GM12878 (cell line): ENCODE measurements at regions not wholly inside any gene's neighbourhood (a gene's known extent, or its start where the extent isn't known, plus 50 kb on each side); places are given as distances from the start of the nearest gene placed in this dataset.

Source experiments
- ATAC-seq: fragments of 200-7000 bp; cut with Tn5 transposase; 3 replicates; pipeline ENCODE4 v1.9.1; 2020; ENCODE audit warnings: mild to moderate bottlenecking, moderate library complexity
- BruUV-seq: library from RNA; stranded (reverse); fragments of 400-500 nt; replicated peaks from 2 replicates; lab custom pipeline; 2021; lab: Mats Ljungman, UMichigan
- CTCF ChIA-PET: fragments of 300-600 bp; sonication (Branson Sonifier 250); formaldehyde crosslinking; extraction: SDS; loops from one replicate; lab custom pipeline; 2021; ENCODE audit warnings: inconsistent platforms; lab: Yijun Ruan, JAX
- POLR2A ChIA-PET: fragments of 350-600 bp; formaldehyde crosslinking; extraction: SDS; loops from one replicate; lab custom pipeline; 2021; ENCODE audit warnings: inconsistent platforms; lab: Charles Lee
- RAD21 ChIA-PET: fragments of 300-600 bp; sonication (Branson Sonifier 250); formaldehyde crosslinking; loops from one replicate; lab custom pipeline; 2023; ENCODE audit warnings: antibody characterized with exemption; ENCODE audit not compliant: unreplicated experiment; lab: Charles Lee
- SMC1A ChIA-PET: fragments of 300-600 bp; sonication (Branson Sonifier 250); formaldehyde crosslinking; loops from one replicate; lab custom pipeline; 2023; ENCODE audit not compliant: unreplicated experiment, uncharacterized antibody; lab: Charles Lee
- DNase-seq: peaks from one replicate; pipeline ENCODE4 v3.0.0-alpha.2; 2011; ENCODE audit warnings: low read depth, low spot score
- FAIRE-seq: peaks from 3 replicates; lab custom pipeline; 2011; peaks lifted over from hg19 to GRCh38; lab: Jason Lieb, UNC
- H2AFZ ChIP-seq: 2 replicates; pipeline ENCODE4 v1.6.0; 2011; ENCODE audit warnings: low read depth, low read length, control low read depth; ENCODE audit not compliant: control insufficient read depth
- H3K27ac ChIP-seq: 2 replicates; pipeline ENCODE4 v1.5.1; 2011; ENCODE audit warnings: control low read depth; ENCODE audit not compliant: control insufficient read depth, insufficient read depth
- H3K27me3 ChIP-seq, 2 experiments: replicated peaks in 1 of 2; 2 replicates each; pipeline versions ENCODE4 v1.6.0 to v1.6.1; 2011; ENCODE audit warnings: low read length in 1 of 2; ENCODE audit not compliant: control insufficient read depth in 2 of 2, insufficient read depth in 2 of 2
- H3K36me3 ChIP-seq, 2 experiments: 2 replicates each; pipeline ENCODE4 v1.5.1; 2011; ENCODE audit warnings: low read length in 1 of 2; ENCODE audit not compliant: control insufficient read depth in 2 of 2, insufficient read depth in 2 of 2
- H3K4me1 ChIP-seq: 2 replicates; pipeline ENCODE4 v1.6.1; 2011; ENCODE audit warnings: mild to moderate bottlenecking, low read length, moderate library complexity, mixed read lengths; ENCODE audit not compliant: control insufficient read depth, insufficient read depth
- H3K4me2 ChIP-seq: 2 replicates; pipeline ENCODE4 v1.6.0; 2011; ENCODE audit warnings: control low read depth; ENCODE audit not compliant: control insufficient read depth, insufficient read depth
- H3K4me3 ChIP-seq: fragments of 200-600 bp; sonication (generic); 2 replicates; pipeline ENCODE4 v1.5.1; 2016
- H3K79me2 ChIP-seq: 2 replicates; pipeline ENCODE4 v1.6.0; 2011; ENCODE audit warnings: low read length; ENCODE audit not compliant: control insufficient read depth, insufficient read depth
- H3K9ac ChIP-seq: 2 replicates; pipeline ENCODE4 v1.8.0; 2011; ENCODE audit warnings: low read length, control low read depth, mixed read lengths; ENCODE audit not compliant: control insufficient read depth, insufficient read depth
- H3K9me3 ChIP-seq: replicated peaks from 3 replicates; pipeline ENCODE4 v1.5.1; 2011; ENCODE audit warnings: mild to moderate bottlenecking, low read length; ENCODE audit not compliant: control insufficient read depth, insufficient read depth
- H4K20me1 ChIP-seq: 2 replicates; pipeline ENCODE4 v1.6.0; 2011; ENCODE audit not compliant: control insufficient read depth, insufficient read depth
- ETV6 ChIP-seq, 2 experiments: fragments of 450-650 bp in 1 of 2; IDR thresholded peaks in 1 of 2; conservative IDR thresholded peaks in 1 of 2; 2 replicates each; pipeline ENCODE4 v1.6.1; 2014; ENCODE audit warnings: antibody characterized with exemption in 1 of 2, borderline replicate concordance in 1 of 2, low read depth in 1 of 2, mild to moderate bottlenecking in 1 of 2, moderate library complexity in 1 of 2
- HCFC1 ChIP-seq: fragments of 150-350 bp; IDR thresholded peaks from 2 replicates; pipeline ENCODE4 v1.6.1; 2014; ENCODE audit warnings: low read length
- IKZF2 ChIP-seq, 2 experiments: fragments of 450-650 bp; IDR thresholded peaks; 2 replicates each; pipeline ENCODE4 v1.6.1; 2017; ENCODE audit warnings: mild to moderate bottlenecking in 2 of 2, moderate library complexity in 2 of 2
- MYC ChIP-seq: IDR thresholded peaks from 2 replicates; pipeline ENCODE4 v1.6.1; 2011; ENCODE audit warnings: mild to moderate bottlenecking, low read length, moderate library complexity, inconsistent platforms; ENCODE audit not compliant: insufficient read depth, insufficient replicate concordance, insufficient read length, severe bottlenecking
- NR2F1 ChIP-seq: fragments of 450-650 bp; conservative IDR thresholded peaks from 2 replicates; pipeline ENCODE4 v1.6.1; 2017; ENCODE audit warnings: mild to moderate bottlenecking
- RBBP5 ChIP-seq: fragments of 200-600 bp; sonication (generic); conservative IDR thresholded peaks from 2 replicates; pipeline ENCODE4 v1.6.1; 2016
- RCOR1 ChIP-seq: conservative IDR thresholded peaks from 2 replicates; pipeline ENCODE4 v1.6.1; 2012; ENCODE audit warnings: low read depth, low read length, improper control_type of control experiment
- SIN3A ChIP-seq: IDR thresholded peaks from 2 replicates; pipeline ENCODE4 v1.6.1; 2012; ENCODE audit warnings: low read depth, low read length, improper control_type of control experiment
- SREBF2 ChIP-seq: IDR thresholded peaks from 2 replicates; pipeline ENCODE4 v1.6.1; 2012; ENCODE audit warnings: mild to moderate bottlenecking, low read length
- SUPT20H ChIP-seq: IDR thresholded peaks from 2 replicates; pipeline ENCODE4 v1.6.1; 2011; ENCODE audit warnings: low read depth, mild to moderate bottlenecking, low read length, moderate library complexity, borderline replicate concordance; ENCODE audit not compliant: control insufficient read depth
- USF2 ChIP-seq: IDR thresholded peaks from 2 replicates; pipeline ENCODE4 v1.6.1; 2011; ENCODE audit warnings: low read depth, low read length, improper control_type of control experiment, borderline replicate concordance
- ZBTB33 ChIP-seq: fragments of 450-650 bp; IDR thresholded peaks from 2 replicates; pipeline ENCODE4 v1.6.1; 2017; ENCODE audit warnings: mild to moderate bottlenecking
- ZNF274 ChIP-seq: IDR thresholded peaks from one replicate; pipeline ENCODE4 v1.8.0; 2011; ENCODE audit not compliant: insufficient read length, insufficient read depth
- ZNF384 ChIP-seq: IDR thresholded peaks from 2 replicates; pipeline ENCODE4 v1.6.1; 2012; ENCODE audit warnings: low read depth, mild to moderate bottlenecking, low read length, improper control_type of control experiment, borderline replicate concordance
- WGBS: methylation state at CpG from one replicate; pipeline ENCODE4 v1.1.6; 2016; ENCODE audit warnings: low lambda C conversion rate; ENCODE audit not compliant: insufficient replicate concordance, insufficient coverage; ENCODE audit errors: missing lambda C conversion rate; 5-methylcytosine and 5-hydroxymethylcytosine counted together
- in situ Hi-C: fragments of 300-500 bp; cut with MboI; formaldehyde crosslinking; loops from 9 replicates; pipeline ENCODE4 v1.14.3; 2018; ENCODE audit warnings: mixed read lengths
- intact Hi-C: fragments of 100-400 bp; cut with micrococcal nuclease; formaldehyde crosslinking; loops from one replicate; pipeline ENCODE4 v1.14.2; 2022; ENCODE audit not compliant: unreplicated experiment
- TF ChIP-seq, protein P1 (sequence below): fragments of 450-650 bp; IDR thresholded peaks from 2 replicates; pipeline ENCODE4 v1.6.1; 2016; ENCODE audit warnings: mild to moderate bottlenecking
- TF ChIP-seq, protein P2 (sequence below): fragments of 450-650 bp; IDR thresholded peaks from 2 replicates; pipeline ENCODE4 v1.6.1; 2017; ENCODE audit warnings: borderline replicate concordance

- H3K9ac ChIP-seq: no peak overlapping the region
- in situ Hi-C loops: loop anchor here (5.0 kb wide), 1 partner anchor 49 kb away; no protein-coding TSS in a partner anchor
- no peaks in the 10 kb centered on the region for H3K9me3 ChIP-seq
- SMC1A ChIA-PET: no interaction called here
- H3K4me2 ChIP-seq: no peak overlapping the region
- no peaks in the 10 kb centered on the region for H3K79me2 ChIP-seq
- H3K4me3 ChIP-seq: no peak overlapping the region
- H2AFZ ChIP-seq: no peak overlapping the region
- no peak for DNase-seq
- intact Hi-C loops: no loop called here
- POLR2A ChIA-PET: no interaction called here
- CTCF ChIA-PET: interaction anchor here (0.6 kb wide), 1 partner anchor 17 kb away, joined by 3 read pairs; no protein-coding TSS in a partner anchor
- no TSS peak for BruUV-seq
- no peak overlapping the region for H3K27ac ChIP-seq
- no peaks in the 10 kb centered on the region for H3K27me3 ChIP-seq
- H3K36me3 ChIP-seq: no peaks in the 10 kb centered on the region
- no peak for ATAC-seq
- H3K4me1 ChIP-seq: no peaks in the 10 kb centered on the region
- 8% methylated on average over 6 of the region's 6 CpGs for WGBS
- RAD21 ChIA-PET: no interaction called here
- no peaks in the 10 kb centered on the region for H4K20me1 ChIP-seq
- FAIRE-seq: no peak
- no peak for TF ChIP-seq SUPT20H
- TF ChIP-seq HCFC1: no peak
- TF ChIP-seq SREBF2: no peak
- no peak for TF ChIP-seq ZNF384
- no peak for TF ChIP-seq ZNF274
- no peak for TF ChIP-seq ETV6 (conservative IDR thresholded peaks at IDR 0.05 in 1 of 2, IDR thresholded peaks at IDR 0.05 in 1 of 2; ENCODE audit: borderline replicate concordance in 1 of 2, low read depth in 1 of 2)
- TF ChIP-seq NR2F1: no peak
- TF ChIP-seq ZBTB33: no peak
- no peak for TF ChIP-seq SIN3A
- TF ChIP-seq USF2: no peak
- TF ChIP-seq MYC: no peak
- TF ChIP-seq, protein P1, sequence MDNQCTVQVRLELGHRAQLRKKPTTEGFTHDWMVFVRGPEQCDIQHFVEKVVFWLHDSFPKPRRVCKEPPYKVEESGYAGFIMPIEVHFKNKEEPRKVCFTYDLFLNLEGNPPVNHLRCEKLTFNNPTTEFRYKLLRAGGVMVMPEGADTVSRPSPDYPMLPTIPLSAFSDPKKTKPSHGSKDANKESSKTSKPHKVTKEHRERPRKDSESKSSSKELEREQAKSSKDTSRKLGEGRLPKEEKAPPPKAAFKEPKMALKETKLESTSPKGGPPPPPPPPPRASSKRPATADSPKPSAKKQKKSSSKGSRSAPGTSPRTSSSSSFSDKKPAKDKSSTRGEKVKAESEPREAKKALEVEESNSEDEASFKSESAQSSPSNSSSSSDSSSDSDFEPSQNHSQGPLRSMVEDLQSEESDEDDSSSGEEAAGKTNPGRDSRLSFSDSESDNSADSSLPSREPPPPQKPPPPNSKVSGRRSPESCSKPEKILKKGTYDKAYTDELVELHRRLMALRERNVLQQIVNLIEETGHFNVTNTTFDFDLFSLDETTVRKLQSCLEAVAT: no peak
- TF ChIP-seq RCOR1: no peak
- TF ChIP-seq, protein P2, sequence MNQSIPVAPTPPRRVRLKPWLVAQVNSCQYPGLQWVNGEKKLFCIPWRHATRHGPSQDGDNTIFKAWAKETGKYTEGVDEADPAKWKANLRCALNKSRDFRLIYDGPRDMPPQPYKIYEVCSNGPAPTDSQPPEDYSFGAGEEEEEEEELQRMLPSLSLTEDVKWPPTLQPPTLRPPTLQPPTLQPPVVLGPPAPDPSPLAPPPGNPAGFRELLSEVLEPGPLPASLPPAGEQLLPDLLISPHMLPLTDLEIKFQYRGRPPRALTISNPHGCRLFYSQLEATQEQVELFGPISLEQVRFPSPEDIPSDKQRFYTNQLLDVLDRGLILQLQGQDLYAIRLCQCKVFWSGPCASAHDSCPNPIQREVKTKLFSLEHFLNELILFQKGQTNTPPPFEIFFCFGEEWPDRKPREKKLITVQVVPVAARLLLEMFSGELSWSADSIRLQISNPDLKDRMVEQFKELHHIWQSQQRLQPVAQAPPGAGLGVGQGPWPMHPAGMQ: no peak
- TF ChIP-seq IKZF2 (IDR thresholded peaks at IDR 0.05): no peak
- TF ChIP-seq RBBP5: no peak
Measured at GRCh38 chr20:21981597-21982344, 276.3 kb downstream of the PAX1 start.
